OCI-LY1 (cell line): ENCODE measurements at regions not wholly inside any gene's neighbourhood (a gene's known extent, or its start where the extent isn't known, plus 50 kb on each side); places are given as distances from the start of the nearest gene placed in this dataset.

Experiments
- H2AFZ ChIP-seq: fragments of 200-600 bp; sonication (generic), shearing (Covaris generic); 2 replicates; pipeline ENCODE4 v1.6.0; 2014; ENCODE audit warnings: antibody characterized with exemption, mild to moderate bottlenecking, low read length
- H3F3A ChIP-seq: fragments of 200-600 bp; sonication (generic), shearing (Covaris generic); 2 replicates; pipeline ENCODE4 v1.6.0; 2014; ENCODE audit warnings: mild to moderate bottlenecking, antibody characterized with exemption, low read length, moderate library complexity; ENCODE audit not compliant: insufficient read depth
- H3K27ac ChIP-seq: fragments of 200-600 bp; sonication (generic); 2 replicates; pipeline ENCODE4 v1.5.1; 2014; ENCODE audit warnings: low read length, mixed run types, mild to moderate bottlenecking, low read depth; ENCODE audit not compliant: poor library complexity, severe bottlenecking
- H3K27me3 ChIP-seq: fragments of 200-600 bp; sonication (generic); 2 replicates; pipeline ENCODE4 v1.6.0; 2014; ENCODE audit warnings: antibody characterized with exemption, mild to moderate bottlenecking, low read length, moderate library complexity; ENCODE audit not compliant: insufficient read depth
- H3K36me3 ChIP-seq: fragments of 200-600 bp; sonication (generic); 2 replicates; pipeline ENCODE4 v1.6.1; 2014; ENCODE audit warnings: mild to moderate bottlenecking, antibody characterized with exemption, low read length, moderate library complexity, mixed read lengths; ENCODE audit not compliant: insufficient read depth
- H3K4me1 ChIP-seq: fragments of 200-600 bp; sonication (generic); 2 replicates; pipeline ENCODE4 v1.5.1; 2014; ENCODE audit warnings: mild to moderate bottlenecking, low read length, moderate library complexity; ENCODE audit not compliant: insufficient read depth, severe bottlenecking
- H3K4me2 ChIP-seq: fragments of 200-600 bp; sonication (generic), shearing (Covaris generic); 2 replicates; pipeline ENCODE4 v1.6.1; 2014; ENCODE audit warnings: low read length
- H3K4me3 ChIP-seq: fragments of 200-600 bp; sonication (generic); 2 replicates; pipeline ENCODE4 v1.5.1; 2014; ENCODE audit warnings: low read length, low read depth, mild to moderate bottlenecking, mixed read lengths; ENCODE audit not compliant: poor library complexity, severe bottlenecking
- H3K79me2 ChIP-seq: fragments of 200-600 bp; shearing (Covaris generic); 2 replicates; pipeline ENCODE4 v1.6.1; 2016; ENCODE audit warnings: mixed run types, low read length, mixed read lengths; ENCODE audit not compliant: insufficient read depth
- H3K9ac ChIP-seq: fragments of 200-600 bp; sonication (generic), shearing (Covaris generic); 2 replicates; pipeline ENCODE4 v1.6.1; 2014; ENCODE audit warnings: mild to moderate bottlenecking, low read length, mixed read lengths
- H3K9me2 ChIP-seq: fragments of 200-600 bp; sonication (generic), shearing (Covaris generic); 2 replicates; pipeline ENCODE4 v1.6.1; 2014; ENCODE audit warnings: low read depth, mild to moderate bottlenecking, low read length, mixed read lengths
- H3K9me3 ChIP-seq: fragments of 200-600 bp; shearing (Covaris generic); 2 replicates; pipeline ENCODE4 v1.6.1; 2014; ENCODE audit warnings: low read length, mixed read lengths
- H4K20me1 ChIP-seq: fragments of 200-600 bp; sonication (generic), shearing (Covaris generic); 2 replicates; pipeline ENCODE4 v1.6.0; 2016; ENCODE audit warnings: mild to moderate bottlenecking, low read length; ENCODE audit not compliant: insufficient read depth
- CTCF ChIP-seq: fragments of 200-600 bp; sonication (generic), shearing (Covaris generic); IDR thresholded peaks from 2 replicates; pipeline ENCODE4 v1.5.1; 2017; ENCODE audit warnings: mild to moderate bottlenecking, antibody characterized with exemption, low read length, moderate library complexity, mixed read lengths
- EZH2 ChIP-seq: fragments of 200-600 bp; sonication (generic), shearing (Covaris generic); IDR thresholded peaks from 2 replicates; pipeline ENCODE4 v1.8.0; 2017; ENCODE audit warnings: borderline replicate concordance, mixed run types, mild to moderate bottlenecking, antibody characterized with exemption, low read length, moderate library complexity, mixed read lengths

GRCh38 chr18:75896865-75897264 lies 469.4 kb upstream of the SMIM21 start:
- no peaks in the 10 kb centered on the region for H3K36me3 ChIP-seq
- no peaks in the 10 kb centered on the region for H3F3A ChIP-seq
- no peaks in the 10 kb centered on the region for H3K27me3 ChIP-seq
- no peak overlapping the region for H3K4me3 ChIP-seq
- H3K79me2 ChIP-seq, result no peaks in the 10 kb centered on the region
- no peaks in the 10 kb centered on the region for H3K9me3 ChIP-seq
- no peaks in the 10 kb centered on the region for H3K9me2 ChIP-seq
- H3K4me1 ChIP-seq, result no peaks in the 10 kb centered on the region
- H3K27ac ChIP-seq, result no peak overlapping the region
- H3K9ac ChIP-seq, result no peak overlapping the region
- H3K4me2 ChIP-seq, result no peak overlapping the region
- no peaks in the 10 kb centered on the region for H4K20me1 ChIP-seq
- TF ChIP-seq EZH2 (no peak), CTCF (no peak)
- no peak overlapping the region for H2AFZ ChIP-seq

GRCh38 chr18:75895135-75895534 lies 467.6 kb upstream of the SMIM21 start:
- no peak overlapping the region for H3K9ac ChIP-seq
- H2AFZ ChIP-seq, result no peak overlapping the region
- no peaks in the 10 kb centered on the region for H3F3A ChIP-seq

GRCh38 chr18:75884728-75885127 lies 457.2 kb upstream of the SMIM21 start:
- no peaks in the 10 kb centered on the region for H3F3A ChIP-seq
- no peaks in the 10 kb centered on the region for H3K4me1 ChIP-seq
- H3K9me3 ChIP-seq, result no peaks in the 10 kb centered on the region
- H3K4me3 ChIP-seq, result no peak overlapping the region
- H3K79me2 ChIP-seq, result no peaks in the 10 kb centered on the region
- H3K27me3 ChIP-seq, result no peaks in the 10 kb centered on the region
- H3K9ac ChIP-seq, result no peak overlapping the region
- no peaks in the 10 kb centered on the region for H3K36me3 ChIP-seq
- H4K20me1 ChIP-seq, result no peaks in the 10 kb centered on the region
- no peak overlapping the region for H3K27ac ChIP-seq
- H2AFZ ChIP-seq, result no peak overlapping the region
- H3K4me2 ChIP-seq, result no peak overlapping the region
- TF ChIP-seq EZH2 (no peak), CTCF (peak; percentile 43; the same call in 1 of the 2 replicates)
- no peaks in the 10 kb centered on the region for H3K9me2 ChIP-seq

More at GRCh38 chr18:75895135-75895534, 467.6 kb upstream of the SMIM21 start:
- TF ChIP-seq CTCF, result no peak
- TF ChIP-seq EZH2, result no peak
- Histone ChIP-seq H3K79me2 (no peaks in the 10 kb centered on the region), H3K9me2 (no peaks in the 10 kb centered on the region), H4K20me1 (no peaks in the 10 kb centered on the region), H3K9me3 (no peaks in the 10 kb centered on the region), H3K4me2 (no peak overlapping the region), H3K27me3 (no peaks in the 10 kb centered on the region), H3K27ac (no peak overlapping the region), H3K4me1 (no peaks in the 10 kb centered on the region), H3K36me3 (no peaks in the 10 kb centered on the region), H3K4me3 (no peak overlapping the region)
